Brain microvascular endothelial cell (primary cell): ENCODE measurements at regions not wholly inside any gene's neighbourhood (a gene's known extent, or its start where the extent isn't known, plus 50 kb on each side); places are given as distances from the start of the nearest gene placed in this dataset.

Experiments
- DNase-seq: peaks from one replicate; pipeline ENCODE4 v3.0.0-alpha.2; 2020
- H3K27ac ChIP-seq: fragments of 250-450 bp; sonication (Bioruptor Pico); 2 replicates; pipeline ENCODE4 v1.5.1; 2020; ENCODE audit warnings: mild to moderate bottlenecking, moderate library complexity
- H3K27me3 ChIP-seq: fragments of 250-450 bp; sonication (Bioruptor Pico); replicated peaks from 2 replicates; pipeline ENCODE4 v1.5.1; 2020; ENCODE audit warnings: mild to moderate bottlenecking
- H3K36me3 ChIP-seq: fragments of 250-450 bp; sonication (Bioruptor Pico); replicated peaks from 2 replicates; pipeline ENCODE4 v1.5.1; 2020; ENCODE audit warnings: mild to moderate bottlenecking
- H3K4me3 ChIP-seq: 2 replicates; pipeline ENCODE4 v1.5.1; 2011; ENCODE audit warnings: low read depth, mild to moderate bottlenecking, control low read depth, low read length, moderate library complexity
- in situ Hi-C: cut with HindIII; loops from 2 replicates; pipeline ENCODE4 v1.10.0; 2017; ENCODE audit warnings: low sequenced_read_pairs, low pct_ligation_motif_present
- TF ChIP-seq, protein P1 (sequence below): IDR thresholded peaks from 2 replicates; pipeline ENCODE4 v1.5.1; 2011; ENCODE audit warnings: low read depth, mild to moderate bottlenecking, moderate library complexity, low read length, control low read depth, inconsistent platforms; ENCODE audit errors: missing control alignments

- Histone ChIP-seq H3K27ac (no peak overlapping the region), H3K27me3 (peaks cover 29% of the 10 kb centered on the region), H3K4me3 (no peak overlapping the region), H3K36me3 (no peaks in the 10 kb centered on the region)
- TF ChIP-seq, protein P1, sequence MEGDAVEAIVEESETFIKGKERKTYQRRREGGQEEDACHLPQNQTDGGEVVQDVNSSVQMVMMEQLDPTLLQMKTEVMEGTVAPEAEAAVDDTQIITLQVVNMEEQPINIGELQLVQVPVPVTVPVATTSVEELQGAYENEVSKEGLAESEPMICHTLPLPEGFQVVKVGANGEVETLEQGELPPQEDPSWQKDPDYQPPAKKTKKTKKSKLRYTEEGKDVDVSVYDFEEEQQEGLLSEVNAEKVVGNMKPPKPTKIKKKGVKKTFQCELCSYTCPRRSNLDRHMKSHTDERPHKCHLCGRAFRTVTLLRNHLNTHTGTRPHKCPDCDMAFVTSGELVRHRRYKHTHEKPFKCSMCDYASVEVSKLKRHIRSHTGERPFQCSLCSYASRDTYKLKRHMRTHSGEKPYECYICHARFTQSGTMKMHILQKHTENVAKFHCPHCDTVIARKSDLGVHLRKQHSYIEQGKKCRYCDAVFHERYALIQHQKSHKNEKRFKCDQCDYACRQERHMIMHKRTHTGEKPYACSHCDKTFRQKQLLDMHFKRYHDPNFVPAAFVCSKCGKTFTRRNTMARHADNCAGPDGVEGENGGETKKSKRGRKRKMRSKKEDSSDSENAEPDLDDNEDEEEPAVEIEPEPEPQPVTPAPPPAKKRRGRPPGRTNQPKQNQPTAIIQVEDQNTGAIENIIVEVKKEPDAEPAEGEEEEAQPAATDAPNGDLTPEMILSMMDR: no peak
- DNase-seq: no peak
- in situ Hi-C loops: no loop called here
Measured at GRCh38 chr1:47510282-47510811, 72.5 kb downstream of the FOXD2 start.

DNA sequence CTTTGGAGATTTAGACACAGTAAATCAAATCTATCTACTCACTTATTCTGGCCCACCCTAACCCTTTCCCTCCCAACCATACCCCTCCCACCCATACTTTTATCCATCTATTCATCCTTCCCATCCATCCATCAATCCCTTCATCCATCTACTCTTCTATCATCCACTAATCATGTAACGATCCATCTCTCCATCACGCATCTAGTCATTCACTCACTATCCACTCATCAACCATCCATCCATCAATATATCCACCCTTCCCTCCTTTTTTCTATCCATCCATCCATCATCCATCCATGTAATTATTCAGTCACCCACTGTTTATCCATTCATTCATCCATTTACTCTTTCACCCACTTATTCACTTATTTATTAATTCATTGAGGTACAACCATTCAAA is 74.0 kb downstream of the FOXD2 start:
- in situ Hi-C loops: no loop called here
- DNase-seq: no peak
- TF ChIP-seq, protein P1: no peak
- Histone ChIP-seq H3K4me3 (no peak overlapping the region), H3K36me3 (no peaks in the 10 kb centered on the region), H3K27me3 (peaks cover 27% of the 10 kb centered on the region), H3K27ac (no peak overlapping the region)

GRCh38 chr1:47513393-47513792 is 75.5 kb downstream of the FOXD2 start:
- no peaks in the 10 kb centered on the region for H3K36me3 ChIP-seq
- H3K27me3 ChIP-seq: peaks cover 14% of the 10 kb centered on the region
- no peak overlapping the region for H3K27ac ChIP-seq
- no peak overlapping the region for H3K4me3 ChIP-seq
- no peak for DNase-seq
- in situ Hi-C loops: no loop called here
- TF ChIP-seq, protein P1: no peak

DNA sequence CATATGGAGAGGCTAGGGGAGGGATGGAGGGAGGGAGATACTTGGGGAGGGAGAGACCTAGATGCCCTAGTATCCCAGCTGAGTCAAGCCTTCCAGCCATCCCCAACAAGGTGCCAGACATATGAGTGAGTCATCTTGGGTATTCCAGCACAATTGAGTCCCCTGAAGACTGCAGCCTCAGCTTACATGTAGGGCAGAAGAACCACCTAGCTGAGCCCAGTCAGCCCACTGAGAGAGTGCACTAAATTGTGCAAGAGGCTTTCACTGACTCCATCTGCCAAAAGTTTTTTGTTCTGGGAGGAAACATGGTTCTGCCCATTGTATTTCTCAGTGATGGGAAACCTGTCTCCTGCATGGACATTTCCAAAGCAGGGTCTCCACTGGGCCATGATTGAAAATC is 76.4 kb downstream of the FOXD2 start:
- H3K36me3 ChIP-seq: no peaks in the 10 kb centered on the region

GRCh38 chr1:47515164-47515789 is 77.4 kb downstream of the FOXD2 start:
- Histone ChIP-seq H3K4me3 (no peak overlapping the region), H3K27me3 (peaks cover 2% of the 10 kb centered on the region), H3K36me3 (no peaks in the 10 kb centered on the region), H3K27ac (no peak overlapping the region)
- no peak for DNase-seq
- in situ Hi-C loops: no loop called here
- TF ChIP-seq, protein P1: no peak

More for the DNA sequence above, 76.4 kb downstream of the FOXD2 start:
- TF ChIP-seq, protein P1: no peak
- in situ Hi-C loops: no loop called here
- peaks cover 6% of the 10 kb centered on the region for H3K27me3 ChIP-seq
- H3K27ac ChIP-seq: no peak overlapping the region
- H3K4me3 ChIP-seq: no peak overlapping the region
- no peak for DNase-seq

GRCh38 chr1:47517946-47518345 is 80.1 kb downstream of the FOXD2 start:
- TF ChIP-seq, protein P1: no peak
- Histone ChIP-seq H3K4me3 (no peak overlapping the region), H3K36me3 (no peaks in the 10 kb centered on the region), H3K27me3 (no peaks in the 10 kb centered on the region), H3K27ac (no peak overlapping the region)
- in situ Hi-C loops: no loop called here
- no peak for DNase-seq
